GM23338 (cell line): ENCODE measurements at regions not wholly inside any gene's neighbourhood (a gene's known extent, or its start where the extent isn't known, plus 50 kb on each side); places are given as distances from the start of the nearest gene placed in this dataset.

Source experiments
- ATAC-seq: fragments of 200-7000 bp; cut with Tn5 transposase; 3 replicates; pipeline ENCODE4 v1.9.1; 2020
- DNase-seq: peaks from one replicate; pipeline ENCODE4 v3.0.0-alpha.2; 2015; ENCODE audit warnings: low spot score
- H2AFZ ChIP-seq: fragments of 200-600 bp; sonication (generic); 2 replicates; pipeline ENCODE4 v1.8.0; 2016; ENCODE audit warnings: antibody characterized with exemption, mild to moderate bottlenecking, moderate library complexity
- H3F3A ChIP-seq: fragments of 200-600 bp; sonication (generic); replicated peaks from 2 replicates; pipeline ENCODE4 v1.8.0; 2017; ENCODE audit warnings: antibody characterized with exemption, mixed run types, low read depth
- H3K27ac ChIP-seq: fragments of 200-600 bp; sonication (generic); 2 replicates; pipeline ENCODE4 v1.6.1; 2016; ENCODE audit warnings: low read depth
- H3K27me3 ChIP-seq: fragments of 200-600 bp; sonication (generic); 2 replicates; pipeline ENCODE4 v1.8.0; 2016; ENCODE audit warnings: mild to moderate bottlenecking, mixed run types, moderate library complexity; ENCODE audit not compliant: insufficient read depth
- H3K36me3 ChIP-seq: fragments of 200-600 bp; sonication (generic); 2 replicates; pipeline ENCODE4 v1.8.0; 2016; ENCODE audit warnings: mild to moderate bottlenecking; ENCODE audit not compliant: insufficient read depth
- H3K4me1 ChIP-seq: fragments of 200-600 bp; sonication (generic); 2 replicates; pipeline ENCODE4 v1.8.0; 2016; ENCODE audit warnings: mild to moderate bottlenecking, moderate library complexity; ENCODE audit not compliant: insufficient read depth
- H3K4me2 ChIP-seq: fragments of 200-600 bp; sonication (generic); 2 replicates; pipeline ENCODE4 v1.7.1; 2017; ENCODE audit warnings: mixed run types
- H3K4me3 ChIP-seq: fragments of 200-600 bp; sonication (generic); 2 replicates; pipeline ENCODE4 v1.6.1; 2016; ENCODE audit warnings: mixed run types
- H3K79me2 ChIP-seq: fragments of 200-600 bp; sonication (generic); replicated peaks from 2 replicates; pipeline ENCODE4 v1.8.0; 2017; ENCODE audit warnings: mild to moderate bottlenecking; ENCODE audit not compliant: insufficient read depth
- H3K9me2 ChIP-seq: fragments of 200-600 bp; sonication (generic); 2 replicates; pipeline ENCODE4 v1.8.0; 2017; ENCODE audit not compliant: insufficient read depth
- H4K20me1 ChIP-seq: fragments of 200-600 bp; sonication (generic); replicated peaks from 2 replicates; pipeline ENCODE4 v1.8.0; 2017; ENCODE audit warnings: mild to moderate bottlenecking; ENCODE audit not compliant: insufficient read depth
- H3K27ac Mint-ChIP-seq: 2 replicates; pipeline ENCODE4 v1.8.0; 2020; ENCODE audit warnings: inconsistent platforms, mild to moderate bottlenecking, moderate library complexity, mixed read lengths
- H3K27me3 Mint-ChIP-seq: 3 replicates; pipeline ENCODE4 v1.8.0; 2022; ENCODE audit warnings: low read depth, mild to moderate bottlenecking, moderate library complexity, mixed read lengths, inconsistent platforms; ENCODE audit not compliant: insufficient read depth, poor library complexity
- H3K36me3 Mint-ChIP-seq: 3 replicates; pipeline ENCODE4 v1.8.0; 2021; ENCODE audit warnings: low read depth, mild to moderate bottlenecking, inconsistent platforms, moderate library complexity, mixed read lengths
- H3K4me1 Mint-ChIP-seq: 3 replicates; pipeline ENCODE4 v1.8.0; 2020; ENCODE audit warnings: mild to moderate bottlenecking, inconsistent platforms, mixed read lengths
- H3K4me3 Mint-ChIP-seq: 3 replicates; pipeline ENCODE4 v1.8.0; 2021; ENCODE audit warnings: moderate library complexity, mild to moderate bottlenecking, inconsistent platforms, mixed read lengths
- H3K9me3 Mint-ChIP-seq: 3 replicates; pipeline ENCODE4 v1.8.0; 2020; ENCODE audit warnings: moderate library complexity, mild to moderate bottlenecking, inconsistent platforms, mixed read lengths
- CREB1 ChIP-seq: fragments of 250-450 bp; sonication (Bioruptor Pico); IDR thresholded peaks from 2 replicates; pipeline ENCODE4 v1.5.0; 2020; ENCODE audit warnings: low read depth, mild to moderate bottlenecking, moderate library complexity
- EZH2 ChIP-seq: fragments of 200-600 bp; sonication (generic); IDR thresholded peaks from one replicate; pipeline ENCODE4 v1.8.0; 2017; ENCODE audit warnings: antibody characterized with exemption, mild to moderate bottlenecking, low read depth; ENCODE audit not compliant: unreplicated experiment
- EZH2phosphoT487 ChIP-seq: fragments of 200-600 bp; sonication (generic); IDR thresholded peaks from one replicate; pipeline ENCODE4 v1.8.1; 2018; ENCODE audit warnings: antibody characterized with exemption; ENCODE audit not compliant: unreplicated experiment
- STAT1 ChIP-seq: IDR thresholded peaks from one replicate; pipeline ENCODE4 v1.6.1; 2016; ENCODE audit warnings: antibody characterized with exemption; ENCODE audit not compliant: unreplicated experiment
- ZNF331 ChIP-seq: fragments of 250-450 bp; sonication (Bioruptor Pico); IDR thresholded peaks from 2 replicates; pipeline ENCODE4 v1.5.0; 2020; ENCODE audit warnings: low read depth, mild to moderate bottlenecking, moderate library complexity
- TF ChIP-seq, protein P1 (sequence below): IDR thresholded peaks from 2 replicates; pipeline ENCODE4 v1.6.1; 2016; ENCODE audit warnings: antibody characterized with exemption
- TF ChIP-seq, protein P2 (sequence below): fragments of 250-450 bp; sonication (Bioruptor Pico); IDR thresholded peaks from 2 replicates; pipeline ENCODE4 v1.5.0; 2020; ENCODE audit warnings: mild to moderate bottlenecking, moderate library complexity

DNA sequence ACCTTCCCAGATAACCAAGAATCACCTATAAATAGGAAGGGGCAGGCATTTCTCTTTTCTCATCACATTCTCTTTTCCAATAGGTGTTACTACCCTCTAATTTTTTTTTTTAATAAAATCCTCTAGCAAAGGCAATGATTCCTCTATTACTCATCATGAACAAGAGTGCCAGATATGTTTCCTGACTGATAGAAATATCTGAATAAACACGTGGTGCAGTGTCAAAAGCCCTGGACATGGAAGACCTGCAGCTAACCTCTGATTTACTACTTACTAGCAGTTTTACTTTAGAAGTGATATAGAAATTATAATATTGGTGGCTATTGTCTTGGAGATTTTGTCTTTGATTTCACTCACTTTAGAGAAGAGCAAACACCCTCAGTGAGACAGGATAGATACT lies 194.6 kb upstream of the SAMSN1 start:
- no peak overlapping the region for H3K4me3 ChIP-seq
- H3K9me2 ChIP-seq, result no peaks in the 10 kb centered on the region; the same call in 1 of the 2 replicates
- Mint-ChIP-seq H3K27me3 (no peaks in the 10 kb centered on the region), H3K27ac (no peak overlapping the region), H3K4me1 (peaks cover 4% of the 10 kb centered on the region; the same call in 2 of the 3 replicates), H3K9me3 (peaks cover 12% of the 10 kb centered on the region), H3K4me3 (no peak overlapping the region), H3K36me3 (peaks cover 10% of the 10 kb centered on the region; the same call in 2 of the 3 replicates)
- H3K27ac ChIP-seq, result no peak overlapping the region
- no peaks in the 10 kb centered on the region for H3K4me1 ChIP-seq
- DNase-seq (no peak), ATAC-seq (no peak)
- H4K20me1 ChIP-seq, result no peaks in the 10 kb centered on the region
- H3K27me3 ChIP-seq, result no peaks in the 10 kb centered on the region
- H3K36me3 ChIP-seq, result peaks cover 5% of the 10 kb centered on the region; the same call in 1 of the 2 replicates
- TF ChIP-seq EZH2phosphoT487, result no peak
- TF ChIP-seq CREB1, result no peak
- TF ChIP-seq, protein P1, sequence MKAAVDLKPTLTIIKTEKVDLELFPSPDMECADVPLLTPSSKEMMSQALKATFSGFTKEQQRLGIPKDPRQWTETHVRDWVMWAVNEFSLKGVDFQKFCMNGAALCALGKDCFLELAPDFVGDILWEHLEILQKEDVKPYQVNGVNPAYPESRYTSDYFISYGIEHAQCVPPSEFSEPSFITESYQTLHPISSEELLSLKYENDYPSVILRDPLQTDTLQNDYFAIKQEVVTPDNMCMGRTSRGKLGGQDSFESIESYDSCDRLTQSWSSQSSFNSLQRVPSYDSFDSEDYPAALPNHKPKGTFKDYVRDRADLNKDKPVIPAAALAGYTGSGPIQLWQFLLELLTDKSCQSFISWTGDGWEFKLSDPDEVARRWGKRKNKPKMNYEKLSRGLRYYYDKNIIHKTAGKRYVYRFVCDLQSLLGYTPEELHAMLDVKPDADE, result no peak
- TF ChIP-seq, protein P2, sequence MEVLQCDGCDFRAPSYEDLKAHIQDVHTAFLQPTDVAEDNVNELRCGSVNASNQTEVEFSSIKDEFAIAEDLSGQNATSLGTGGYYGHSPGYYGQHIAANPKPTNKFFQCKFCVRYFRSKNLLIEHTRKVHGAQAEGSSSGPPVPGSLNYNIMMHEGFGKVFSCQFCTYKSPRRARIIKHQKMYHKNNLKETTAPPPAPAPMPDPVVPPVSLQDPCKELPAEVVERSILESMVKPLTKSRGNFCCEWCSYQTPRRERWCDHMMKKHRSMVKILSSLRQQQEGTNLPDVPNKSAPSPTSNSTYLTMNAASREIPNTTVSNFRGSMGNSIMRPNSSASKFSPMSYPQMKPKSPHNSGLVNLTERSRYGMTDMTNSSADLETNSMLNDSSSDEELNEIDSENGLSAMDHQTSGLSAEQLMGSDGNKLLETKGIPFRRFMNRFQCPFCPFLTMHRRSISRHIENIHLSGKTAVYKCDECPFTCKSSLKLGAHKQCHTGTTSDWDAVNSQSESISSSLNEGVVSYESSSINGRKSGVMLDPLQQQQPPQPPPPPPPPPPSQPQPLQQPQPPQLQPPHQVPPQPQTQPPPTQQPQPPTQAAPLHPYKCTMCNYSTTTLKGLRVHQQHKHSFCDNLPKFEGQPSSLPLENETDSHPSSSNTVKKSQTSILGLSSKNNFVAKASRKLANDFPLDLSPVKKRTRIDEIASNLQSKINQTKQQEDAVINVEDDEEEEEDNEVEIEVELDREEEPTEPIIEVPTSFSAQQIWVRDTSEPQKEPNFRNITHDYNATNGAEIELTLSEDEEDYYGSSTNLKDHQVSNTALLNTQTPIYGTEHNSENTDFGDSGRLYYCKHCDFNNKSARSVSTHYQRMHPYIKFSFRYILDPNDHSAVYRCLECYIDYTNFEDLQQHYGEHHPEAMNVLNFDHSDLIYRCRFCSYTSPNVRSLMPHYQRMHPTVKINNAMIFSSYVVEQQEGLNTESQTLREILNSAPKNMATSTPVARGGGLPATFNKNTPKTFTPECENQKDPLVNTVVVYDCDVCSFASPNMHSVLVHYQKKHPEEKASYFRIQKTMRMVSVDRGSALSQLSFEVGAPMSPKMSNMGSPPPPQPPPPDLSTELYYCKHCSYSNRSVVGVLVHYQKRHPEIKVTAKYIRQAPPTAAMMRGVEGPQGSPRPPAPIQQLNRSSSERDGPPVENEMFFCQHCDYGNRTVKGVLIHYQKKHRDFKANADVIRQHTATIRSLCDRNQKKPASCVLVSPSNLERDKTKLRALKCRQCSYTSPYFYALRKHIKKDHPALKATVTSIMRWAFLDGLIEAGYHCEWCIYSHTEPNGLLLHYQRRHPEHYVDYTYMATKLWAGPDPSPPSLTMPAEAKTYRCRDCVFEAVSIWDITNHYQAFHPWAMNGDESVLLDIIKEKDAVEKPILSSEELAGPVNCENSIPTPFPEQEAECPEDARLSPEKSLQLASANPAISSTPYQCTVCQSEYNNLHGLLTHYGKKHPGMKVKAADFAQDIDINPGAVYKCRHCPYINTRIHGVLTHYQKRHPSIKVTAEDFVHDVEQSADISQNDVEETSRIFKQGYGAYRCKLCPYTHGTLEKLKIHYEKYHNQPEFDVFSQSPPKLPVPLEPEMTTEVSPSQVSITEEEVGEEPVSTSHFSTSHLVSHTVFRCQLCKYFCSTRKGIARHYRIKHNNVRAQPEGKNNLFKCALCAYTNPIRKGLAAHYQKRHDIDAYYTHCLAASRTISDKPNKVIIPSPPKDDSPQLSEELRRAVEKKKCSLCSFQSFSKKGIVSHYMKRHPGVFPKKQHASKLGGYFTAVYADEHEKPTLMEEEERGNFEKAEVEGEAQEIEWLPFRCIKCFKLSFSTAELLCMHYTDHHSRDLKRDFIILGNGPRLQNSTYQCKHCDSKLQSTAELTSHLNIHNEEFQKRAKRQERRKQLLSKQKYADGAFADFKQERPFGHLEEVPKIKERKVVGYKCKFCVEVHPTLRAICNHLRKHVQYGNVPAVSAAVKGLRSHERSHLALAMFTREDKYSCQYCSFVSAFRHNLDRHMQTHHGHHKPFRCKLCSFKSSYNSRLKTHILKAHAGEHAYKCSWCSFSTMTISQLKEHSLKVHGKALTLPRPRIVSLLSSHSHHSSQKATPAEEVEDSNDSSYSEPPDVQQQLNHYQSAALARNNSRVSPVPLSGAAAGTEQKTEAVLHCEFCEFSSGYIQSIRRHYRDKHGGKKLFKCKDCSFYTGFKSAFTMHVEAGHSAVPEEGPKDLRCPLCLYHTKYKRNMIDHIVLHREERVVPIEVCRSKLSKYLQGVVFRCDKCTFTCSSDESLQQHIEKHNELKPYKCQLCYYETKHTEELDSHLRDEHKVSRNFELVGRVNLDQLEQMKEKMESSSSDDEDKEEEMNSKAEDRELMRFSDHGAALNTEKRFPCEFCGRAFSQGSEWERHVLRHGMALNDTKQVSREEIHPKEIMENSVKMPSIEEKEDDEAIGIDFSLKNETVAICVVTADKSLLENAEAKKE (CRISPR knock-in tag), result no peak
- TF ChIP-seq EZH2, result no peak
- no peak for TF ChIP-seq STAT1
- TF ChIP-seq ZNF331 (CRISPR knock-in tag), result no peak
- H3K4me2 ChIP-seq, result no peak overlapping the region
- no peak overlapping the region for H2AFZ ChIP-seq
- H3K79me2 ChIP-seq, result no peaks in the 10 kb centered on the region
- no peaks in the 10 kb centered on the region for H3F3A ChIP-seq
